PFSK-1 (cell line): ENCODE measurements at regions not wholly inside any gene's neighbourhood (a gene's known extent, or its start where the extent isn't known, plus 50 kb on each side); places are given as distances from the start of the nearest gene placed in this dataset.

Experiments
- POLR2AphosphoS5 ChIP-seq: IDR thresholded peaks from 2 replicates; pipeline ENCODE4 v1.6.1; 2012; ENCODE audit warnings: low read depth, mild to moderate bottlenecking, control low read depth, low read length, moderate library complexity
- SIN3A ChIP-seq: IDR thresholded peaks from 2 replicates; pipeline ENCODE4 v1.6.1; 2012; ENCODE audit warnings: mild to moderate bottlenecking, low read length, moderate library complexity, borderline replicate concordance; ENCODE audit not compliant: insufficient read depth
- TAF1 ChIP-seq: IDR thresholded peaks from 2 replicates; pipeline ENCODE4 v1.6.1; 2012; ENCODE audit warnings: low read length, control low read depth, borderline replicate concordance; ENCODE audit not compliant: insufficient read depth
- TF ChIP-seq, protein P1 (sequence below), 2 experiments: IDR thresholded peaks; 2 replicates each; pipeline versions ENCODE4 v1.6.1 to v1.8.0; 2011 to 2012; ENCODE audit warnings: low read depth in 2 of 2, low read length in 2 of 2, control low read depth in 1 of 2, inconsistent platforms in 1 of 2, mild to moderate bottlenecking in 1 of 2, moderate library complexity in 1 of 2; ENCODE audit not compliant: insufficient read depth in 1 of 2

DNA sequence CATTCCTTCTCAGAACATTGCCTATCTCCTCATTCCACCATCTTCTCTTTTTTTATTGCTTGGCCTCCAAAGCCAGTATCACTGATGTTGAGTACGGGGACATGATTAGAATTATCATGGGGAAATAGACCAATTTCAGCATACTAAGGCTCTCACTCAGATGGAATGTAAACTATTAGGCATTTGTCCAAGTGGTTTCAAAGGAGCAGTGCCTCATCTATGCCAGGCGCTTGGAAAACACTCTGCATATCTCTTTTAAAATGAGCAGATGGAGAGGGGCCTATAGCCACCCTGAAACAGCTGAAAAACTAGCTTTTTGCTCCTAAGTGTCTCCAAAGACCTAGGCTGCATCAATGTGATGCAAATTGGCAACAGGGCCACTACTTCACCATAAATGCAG lies 150.8 kb upstream of the DIPK2B start:
- TF ChIP-seq POLR2AphosphoS5 = no peak
- TF ChIP-seq, protein P1, sequence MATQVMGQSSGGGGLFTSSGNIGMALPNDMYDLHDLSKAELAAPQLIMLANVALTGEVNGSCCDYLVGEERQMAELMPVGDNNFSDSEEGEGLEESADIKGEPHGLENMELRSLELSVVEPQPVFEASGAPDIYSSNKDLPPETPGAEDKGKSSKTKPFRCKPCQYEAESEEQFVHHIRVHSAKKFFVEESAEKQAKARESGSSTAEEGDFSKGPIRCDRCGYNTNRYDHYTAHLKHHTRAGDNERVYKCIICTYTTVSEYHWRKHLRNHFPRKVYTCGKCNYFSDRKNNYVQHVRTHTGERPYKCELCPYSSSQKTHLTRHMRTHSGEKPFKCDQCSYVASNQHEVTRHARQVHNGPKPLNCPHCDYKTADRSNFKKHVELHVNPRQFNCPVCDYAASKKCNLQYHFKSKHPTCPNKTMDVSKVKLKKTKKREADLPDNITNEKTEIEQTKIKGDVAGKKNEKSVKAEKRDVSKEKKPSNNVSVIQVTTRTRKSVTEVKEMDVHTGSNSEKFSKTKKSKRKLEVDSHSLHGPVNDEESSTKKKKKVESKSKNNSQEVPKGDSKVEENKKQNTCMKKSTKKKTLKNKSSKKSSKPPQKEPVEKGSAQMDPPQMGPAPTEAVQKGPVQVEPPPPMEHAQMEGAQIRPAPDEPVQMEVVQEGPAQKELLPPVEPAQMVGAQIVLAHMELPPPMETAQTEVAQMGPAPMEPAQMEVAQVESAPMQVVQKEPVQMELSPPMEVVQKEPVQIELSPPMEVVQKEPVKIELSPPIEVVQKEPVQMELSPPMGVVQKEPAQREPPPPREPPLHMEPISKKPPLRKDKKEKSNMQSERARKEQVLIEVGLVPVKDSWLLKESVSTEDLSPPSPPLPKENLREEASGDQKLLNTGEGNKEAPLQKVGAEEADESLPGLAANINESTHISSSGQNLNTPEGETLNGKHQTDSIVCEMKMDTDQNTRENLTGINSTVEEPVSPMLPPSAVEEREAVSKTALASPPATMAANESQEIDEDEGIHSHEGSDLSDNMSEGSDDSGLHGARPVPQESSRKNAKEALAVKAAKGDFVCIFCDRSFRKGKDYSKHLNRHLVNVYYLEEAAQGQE (IDR thresholded peaks at IDR 0.05; ENCODE audit: insufficient read depth in 1 of 2, low read depth in 2 of 2, low read length in 2 of 2) = no peak
- no peak for TF ChIP-seq TAF1
- no peak for TF ChIP-seq SIN3A
